H1 (cell line): ENCODE measurements at regions not wholly inside any gene's neighbourhood (a gene's known extent, or its start where the extent isn't known, plus 50 kb on each side); places are given as distances from the start of the nearest gene placed in this dataset.

Experiments used
- CTCF ChIA-PET: fragments of 300-600 bp; sonication (Branson Sonifier 250); formaldehyde crosslinking; loops from one replicate; lab custom pipeline; 2021; ENCODE audit not compliant: partially characterized antibody; lab: Charles Lee
- POLR2A ChIA-PET: fragments of 300-600 bp; sonication (Branson Sonifier 250); formaldehyde crosslinking; loops from one replicate; lab custom pipeline; 2021; ENCODE audit warnings: inconsistent platforms; ENCODE audit not compliant: partially characterized antibody; lab: Charles Lee
- DNase-seq, 2 experiments: peaks; one replicate each; pipeline versions ENCODE4 v3.0.0 to v3.0.0-alpha.2; 2010 to 2022; ENCODE audit warnings: low spot score in 2 of 2, low read depth in 1 of 2, mixed read lengths in 1 of 2
- FAIRE-seq: peaks from 2 replicates; lab custom pipeline; 2011; peaks lifted over from hg19 to GRCh38; lab: Jason Lieb, UNC
- H2AFZ ChIP-seq: 2 replicates; pipeline ENCODE4 v1.8.1; 2012; ENCODE audit warnings: low read length, inconsistent platforms
- H2AK5ac ChIP-seq: 2 replicates; pipeline ENCODE4 v1.6.1; 2013; ENCODE audit warnings: low read depth, low read length
- H2BK120ac ChIP-seq: replicated peaks from 2 replicates; pipeline ENCODE3; 2013; ENCODE audit warnings: low read depth, low read length, inconsistent platforms
- H2BK12ac ChIP-seq: 2 replicates; pipeline ENCODE4 v1.6.1; 2013; ENCODE audit warnings: low read depth, low read length
- H2BK15ac ChIP-seq: 2 replicates; pipeline ENCODE4 v1.6.1; 2013; ENCODE audit warnings: low read length
- H2BK20ac ChIP-seq: 2 replicates; pipeline ENCODE4 v1.6.1; 2013; ENCODE audit warnings: low read length
- H2BK5ac ChIP-seq: 2 replicates; pipeline ENCODE4 v1.6.1; 2013; ENCODE audit warnings: low read depth, low read length
- H3K14ac ChIP-seq: 2 replicates; pipeline ENCODE4 v1.6.1; 2013; ENCODE audit warnings: inconsistent platforms; ENCODE audit not compliant: insufficient read length
- H3K18ac ChIP-seq: 2 replicates; pipeline ENCODE4 v1.6.1; 2013; ENCODE audit warnings: low read length; ENCODE audit errors: extremely low read depth
- H3K23ac ChIP-seq: 2 replicates; pipeline ENCODE4 v1.6.1; 2013; ENCODE audit warnings: inconsistent platforms; ENCODE audit not compliant: insufficient read length
- H3K23me2 ChIP-seq: 2 replicates; pipeline ENCODE4 v1.6.1; 2013; ENCODE audit warnings: low read depth, low read length
- H3K27ac ChIP-seq: 2 replicates; pipeline ENCODE4 v1.6.1; 2011; ENCODE audit warnings: low read depth, low read length, inconsistent platforms
- H3K27me3 ChIP-seq, 4 experiments: replicated peaks in 1 of 4; 1 replicate in 1 of 4; 2 replicates in 3 of 4; pipeline versions ENCODE4 v1.6.1 to v1.8.1; 2011 to 2013; ENCODE audit warnings: low read length in 3 of 4, mild to moderate bottlenecking in 3 of 4, inconsistent platforms in 2 of 4, mixed read lengths in 2 of 4, moderate library complexity in 1 of 4; ENCODE audit not compliant: control insufficient read depth in 3 of 4, insufficient read depth in 3 of 4; ENCODE audit errors: extremely low read depth in 1 of 4
- H3K36me3 ChIP-seq, 4 experiments: 2 replicates each; pipeline versions ENCODE4 v1.6.1 to v1.8.1; 2011 to 2013; ENCODE audit warnings: mild to moderate bottlenecking in 4 of 4, low read length in 3 of 4, moderate library complexity in 2 of 4, control low read depth in 1 of 4, inconsistent platforms in 1 of 4; ENCODE audit not compliant: insufficient read depth in 4 of 4, control insufficient read depth in 2 of 4
- H3K4ac ChIP-seq: replicated peaks from 2 replicates; pipeline ENCODE3; 2013; ENCODE audit warnings: low read length, low read depth, mixed read lengths, inconsistent platforms; ENCODE audit not compliant: insufficient read length
- H3K4me1 ChIP-seq, 4 experiments: replicated peaks in 1 of 4; 1 replicate in 1 of 4; 2 replicates in 3 of 4; pipeline versions ENCODE4 v1.6.1 to v1.8.1; 2011 to 2013; ENCODE audit warnings: low read length in 3 of 4, inconsistent platforms in 2 of 4, mixed read lengths in 1 of 4; ENCODE audit not compliant: insufficient read depth in 4 of 4, control insufficient read depth in 3 of 4
- H3K4me2 ChIP-seq, 2 experiments: 2 replicates each; pipeline versions ENCODE4 v1.6.1 to v1.8.1; 2011 to 2013; ENCODE audit warnings: low read depth in 2 of 2, low read length in 2 of 2, control low read depth in 1 of 2, inconsistent platforms in 1 of 2, mild to moderate bottlenecking in 1 of 2; ENCODE audit not compliant: insufficient read depth in 1 of 2
- H3K4me3 ChIP-seq, 4 experiments: fragments of 200-600, 300-600 bp in 1 of 4; sonication (generic), shearing (Covaris generic), sonication (Bioruptor Twin) in 1 of 4; 2 replicates each; pipeline versions ENCODE4 v1.5.1 to v1.8.1; 2011 to 2016; ENCODE audit warnings: low read length in 4 of 4, low read depth in 3 of 4, control low read depth in 2 of 4, inconsistent platforms in 2 of 4, mild to moderate bottlenecking in 2 of 4, mixed read lengths in 1 of 4, moderate library complexity in 1 of 4; ENCODE audit not compliant: insufficient read depth in 2 of 4; ENCODE audit errors: extremely low read depth in 1 of 4
- H3K56ac ChIP-seq: replicated peaks from 2 replicates; pipeline ENCODE3; 2013; ENCODE audit warnings: low read depth, mild to moderate bottlenecking, mixed read lengths, low read length, inconsistent platforms; ENCODE audit not compliant: insufficient read length
- H3K79me1 ChIP-seq: 2 replicates; pipeline ENCODE4 v1.6.1; 2013; ENCODE audit warnings: low read depth, low read length, control low read depth
- H3K79me2 ChIP-seq, 2 experiments: 2 replicates each; pipeline versions ENCODE4 v1.6.1 to v1.8.1; 2012 to 2013; ENCODE audit warnings: low read length in 2 of 2, mild to moderate bottlenecking in 2 of 2, inconsistent platforms in 1 of 2; ENCODE audit not compliant: insufficient read depth in 2 of 2, control insufficient read depth in 1 of 2
- H3K9ac ChIP-seq, 4 experiments: replicated peaks in 1 of 4; 1 replicate in 1 of 4; 2 replicates in 3 of 4; pipeline versions ENCODE4 v1.6.1 to v1.8.1; 2011 to 2013; ENCODE audit warnings: low read depth in 3 of 4, low read length in 3 of 4, control low read depth in 2 of 4, mild to moderate bottlenecking in 2 of 4, moderate library complexity in 2 of 4, inconsistent platforms in 1 of 4; ENCODE audit errors: extremely low read depth in 1 of 4
- H3K9me3 ChIP-seq, 2 experiments: 2 replicates each; pipeline versions ENCODE4 v1.6.1 to v1.8.1; 2012 to 2013; ENCODE audit warnings: mild to moderate bottlenecking in 2 of 2, moderate library complexity in 2 of 2, control low read depth in 1 of 2, inconsistent platforms in 1 of 2, low read depth in 1 of 2, low read length in 1 of 2, mixed read lengths in 1 of 2; ENCODE audit not compliant: insufficient read depth in 2 of 2
- H4K20me1 ChIP-seq, 2 experiments: replicated peaks in 1 of 2; 2 replicates each; pipeline versions ENCODE3 to v1.8.1; 2011 to 2013; ENCODE audit warnings: inconsistent platforms in 2 of 2, low read length in 2 of 2, mild to moderate bottlenecking in 1 of 2; ENCODE audit not compliant: insufficient read depth in 2 of 2, control insufficient read depth in 1 of 2
- H4K5ac ChIP-seq: 2 replicates; pipeline ENCODE4 v1.6.1; 2013; ENCODE audit warnings: low read length, low read depth, mixed read lengths, inconsistent platforms; ENCODE audit not compliant: insufficient read length
- H4K8ac ChIP-seq: 2 replicates; pipeline ENCODE4 v1.8.0; 2013; ENCODE audit warnings: mild to moderate bottlenecking, moderate library complexity, low read length, inconsistent platforms; ENCODE audit not compliant: insufficient read depth; ENCODE audit errors: extremely low read depth
- H4K91ac ChIP-seq: replicated peaks from 2 replicates; pipeline ENCODE3; 2013; ENCODE audit warnings: low read length, mixed read lengths, inconsistent platforms; ENCODE audit not compliant: insufficient read length
- ATF3 ChIP-seq: IDR thresholded peaks from 2 replicates; pipeline ENCODE4 v1.6.1; 2011; ENCODE audit warnings: low read depth, mild to moderate bottlenecking, low read length; ENCODE audit not compliant: insufficient read depth
- CHD1 ChIP-seq: IDR thresholded peaks from 2 replicates; pipeline ENCODE4 v1.6.1; 2012; ENCODE audit warnings: low read depth, low read length, improper control_type of control experiment
- CHD2 ChIP-seq: IDR thresholded peaks from 2 replicates; pipeline ENCODE4 v1.6.1; 2012; ENCODE audit warnings: low read length, improper control_type of control experiment
- CREB1 ChIP-seq: IDR thresholded peaks from 2 replicates; pipeline ENCODE4 v1.6.1; 2012; ENCODE audit warnings: inconsistent platforms
- E2F6 ChIP-seq: IDR thresholded peaks from 2 replicates; pipeline ENCODE4 v1.6.1; 2012; ENCODE audit warnings: inconsistent platforms
- HDAC2 ChIP-seq, 2 experiments: fragments of 300-600 bp in 1 of 2; sonication (generic) in 1 of 2; IDR thresholded peaks; 2 replicates each; pipeline ENCODE4 v1.6.1; 2011 to 2012; ENCODE audit warnings: low read depth in 2 of 2, low read length in 2 of 2, mild to moderate bottlenecking in 2 of 2, moderate library complexity in 2 of 2, borderline replicate concordance in 1 of 2, inconsistent platforms in 1 of 2
- JUN ChIP-seq: IDR thresholded peaks from 2 replicates; pipeline ENCODE4 v1.6.1; 2011; ENCODE audit warnings: low read depth, mild to moderate bottlenecking, improper control_type of control experiment, low read length
- JUND ChIP-seq: IDR thresholded peaks from 2 replicates; pipeline ENCODE4 v1.6.1; 2011; ENCODE audit warnings: mild to moderate bottlenecking, improper control_type of control experiment, low read length
- RBBP5 ChIP-seq: IDR thresholded peaks from 2 replicates; pipeline ENCODE4 v1.7.1; 2012; ENCODE audit warnings: low read depth, mild to moderate bottlenecking, inconsistent platforms, low read length, moderate library complexity, borderline replicate concordance
- SIN3A ChIP-seq, 2 experiments: IDR thresholded peaks in 1 of 2; conservative IDR thresholded peaks in 1 of 2; 2 replicates each; pipeline ENCODE4 v1.6.1; 2011 to 2012; ENCODE audit warnings: low read length in 2 of 2, improper control_type of control experiment in 1 of 2, low read depth in 1 of 2, mild to moderate bottlenecking in 1 of 2
- SRF ChIP-seq: IDR thresholded peaks from 2 replicates; pipeline ENCODE4 v1.6.1; 2011; ENCODE audit warnings: mild to moderate bottlenecking, low read depth, low read length, moderate library complexity
- TAF7 ChIP-seq: optimal IDR thresholded peaks from 2 replicates; pipeline ENCODE3; 2011; ENCODE audit warnings: low read depth, mild to moderate bottlenecking, inconsistent platforms, low read length, moderate library complexity, borderline replicate concordance
- TBP ChIP-seq: IDR thresholded peaks from 2 replicates; pipeline ENCODE4 v1.6.1; 2011; ENCODE audit warnings: low read depth, low read length, improper control_type of control experiment
- ZNF274 ChIP-seq: IDR thresholded peaks from 2 replicates; pipeline ENCODE4 v1.7.0; 2012; ENCODE audit warnings: low read length, borderline replicate concordance; ENCODE audit errors: extremely low read depth
- WGBS, 2 experiments: shearing (Covaris generic) in 1 of 2; methylation state at CpG; one replicate each; pipeline versions ENCODE4 v1.1.6 to v1.1.7; 2013 to 2015; ENCODE audit warnings: low lambda C conversion rate in 2 of 2, mixed read lengths in 2 of 2, inconsistent platforms in 1 of 2, low coverage in 1 of 2, missing lambda C conversion rate in 1 of 2; ENCODE audit not compliant: insufficient replicate concordance in 2 of 2, insufficient coverage in 1 of 2, insufficient read length in 1 of 2; ENCODE audit errors: extremely low coverage in 1 of 2, missing lambda C conversion rate in 1 of 2; 5-methylcytosine and 5-hydroxymethylcytosine counted together

GRCh38 chr10:9097991-9098306 lies 1043.5 kb downstream of the GATA3 start:
- no peak overlapping the region for H2AFZ ChIP-seq
- H4K91ac ChIP-seq, result no peak overlapping the region
- H3K18ac ChIP-seq, result no peak overlapping the region
- no peak overlapping the region for H3K9ac ChIP-seq
- FAIRE-seq, result no peak
- H4K20me1 ChIP-seq, result peaks cover 1 to 2% of the 10 kb centered on the region in 2 experiments
- H4K5ac ChIP-seq, result no peak overlapping the region
- H3K4me2 ChIP-seq, result no peak overlapping the region
- H3K9me3 ChIP-seq, result no peaks in the 10 kb centered on the region
- H4K8ac ChIP-seq, result no peak overlapping the region
- H2AK5ac ChIP-seq, result no peak overlapping the region
- H3K27me3 ChIP-seq, result peaks cover 44 to 87% (median 62%) of the 10 kb centered on the region in 4 experiments
- no peak overlapping the region for H2BK15ac ChIP-seq
- H2BK20ac ChIP-seq, result no peak overlapping the region
- WGBS, 2 experiments, result 34% methylated on average over 4 of the region's 4 CpGs; no CpG with 5 or more reads in 1 of the 2 experiments
- no peaks in the 10 kb centered on the region for H3K4me1 ChIP-seq
- no peaks in the 10 kb centered on the region for H3K36me3 ChIP-seq
- no peak overlapping the region for H3K23ac ChIP-seq
- no peak overlapping the region for H3K27ac ChIP-seq
- no peak for DNase-seq
- H2BK120ac ChIP-seq, result no peak overlapping the region
- no peaks in the 10 kb centered on the region for H3K79me2 ChIP-seq
- H3K14ac ChIP-seq, result no peak overlapping the region
- no peak overlapping the region for H2BK5ac ChIP-seq
- no peaks in the 10 kb centered on the region for H3K79me1 ChIP-seq
- H3K56ac ChIP-seq, result no peak overlapping the region
- no peak overlapping the region for H3K4me3 ChIP-seq
- CTCF ChIA-PET, result no interaction called here
- no peak overlapping the region for H3K4ac ChIP-seq
- H3K23me2 ChIP-seq, result no peaks in the 10 kb centered on the region
- no peak overlapping the region for H2BK12ac ChIP-seq
- POLR2A ChIA-PET, result no interaction called here
- no peak for TF ChIP-seq ZNF274
- no peak for TF ChIP-seq HDAC2 (IDR thresholded peaks at IDR 0.05; ENCODE audit: borderline replicate concordance in 1 of 2, low read depth in 2 of 2, low read length in 2 of 2)
- no peak for TF ChIP-seq TBP
- no peak for TF ChIP-seq CHD1
- no peak for TF ChIP-seq SIN3A (conservative IDR thresholded peaks at IDR 0.05 in 1 of 2, IDR thresholded peaks at IDR 0.05 in 1 of 2; ENCODE audit: low read depth in 1 of 2, low read length in 2 of 2)
- TF ChIP-seq RBBP5, result no peak
- TF ChIP-seq E2F6, result no peak
- TF ChIP-seq SRF, result no peak
- TF ChIP-seq JUND, result no peak
- no peak for TF ChIP-seq CREB1
- TF ChIP-seq ATF3, result no peak
- no peak for TF ChIP-seq JUN
- no peak for TF ChIP-seq TAF7
- no peak for TF ChIP-seq CHD2
